H1 (cell line): ENCODE measurements at regions not wholly inside any gene's neighbourhood (a gene's known extent, or its start where the extent isn't known, plus 50 kb on each side); places are given as distances from the start of the nearest gene placed in this dataset.
A peak's percentile ranks its signal among the peaks of the same experiment; 100 is the strongest.

Experiments used
- CTCF ChIA-PET: fragments of 300-600 bp; sonication (Branson Sonifier 250); formaldehyde crosslinking; loops from one replicate; lab custom pipeline; 2021; ENCODE audit not compliant: partially characterized antibody; lab: Charles Lee
- POLR2A ChIA-PET: fragments of 300-600 bp; sonication (Branson Sonifier 250); formaldehyde crosslinking; loops from one replicate; lab custom pipeline; 2021; ENCODE audit warnings: inconsistent platforms; ENCODE audit not compliant: partially characterized antibody; lab: Charles Lee
- DNase-seq, 2 experiments: peaks; one replicate each; pipeline versions ENCODE4 v3.0.0 to v3.0.0-alpha.2; 2010 to 2022; ENCODE audit warnings: low spot score in 2 of 2, low read depth in 1 of 2, mixed read lengths in 1 of 2
- FAIRE-seq: peaks from 2 replicates; lab custom pipeline; 2011; peaks lifted over from hg19 to GRCh38; lab: Jason Lieb, UNC
- H2AFZ ChIP-seq: 2 replicates; pipeline ENCODE4 v1.8.1; 2012; ENCODE audit warnings: low read length, inconsistent platforms
- H2AK5ac ChIP-seq: 2 replicates; pipeline ENCODE4 v1.6.1; 2013; ENCODE audit warnings: low read depth, low read length
- H2BK120ac ChIP-seq: replicated peaks from 2 replicates; pipeline ENCODE3; 2013; ENCODE audit warnings: low read depth, low read length, inconsistent platforms
- H2BK12ac ChIP-seq: 2 replicates; pipeline ENCODE4 v1.6.1; 2013; ENCODE audit warnings: low read depth, low read length
- H2BK15ac ChIP-seq: 2 replicates; pipeline ENCODE4 v1.6.1; 2013; ENCODE audit warnings: low read length
- H2BK20ac ChIP-seq: 2 replicates; pipeline ENCODE4 v1.6.1; 2013; ENCODE audit warnings: low read length
- H2BK5ac ChIP-seq: 2 replicates; pipeline ENCODE4 v1.6.1; 2013; ENCODE audit warnings: low read depth, low read length
- H3K14ac ChIP-seq: 2 replicates; pipeline ENCODE4 v1.6.1; 2013; ENCODE audit warnings: inconsistent platforms; ENCODE audit not compliant: insufficient read length
- H3K18ac ChIP-seq: 2 replicates; pipeline ENCODE4 v1.6.1; 2013; ENCODE audit warnings: low read length; ENCODE audit errors: extremely low read depth
- H3K23ac ChIP-seq: 2 replicates; pipeline ENCODE4 v1.6.1; 2013; ENCODE audit warnings: inconsistent platforms; ENCODE audit not compliant: insufficient read length
- H3K23me2 ChIP-seq: 2 replicates; pipeline ENCODE4 v1.6.1; 2013; ENCODE audit warnings: low read depth, low read length
- H3K27ac ChIP-seq: 2 replicates; pipeline ENCODE4 v1.6.1; 2011; ENCODE audit warnings: low read depth, low read length, inconsistent platforms
- H3K27me3 ChIP-seq, 4 experiments: replicated peaks in 1 of 4; 1 replicate in 1 of 4; 2 replicates in 3 of 4; pipeline versions ENCODE4 v1.6.1 to v1.8.1; 2011 to 2013; ENCODE audit warnings: low read length in 3 of 4, mild to moderate bottlenecking in 3 of 4, inconsistent platforms in 2 of 4, mixed read lengths in 2 of 4, moderate library complexity in 1 of 4; ENCODE audit not compliant: control insufficient read depth in 3 of 4, insufficient read depth in 3 of 4; ENCODE audit errors: extremely low read depth in 1 of 4
- H3K36me3 ChIP-seq, 4 experiments: 2 replicates each; pipeline versions ENCODE4 v1.6.1 to v1.8.1; 2011 to 2013; ENCODE audit warnings: mild to moderate bottlenecking in 4 of 4, low read length in 3 of 4, moderate library complexity in 2 of 4, control low read depth in 1 of 4, inconsistent platforms in 1 of 4; ENCODE audit not compliant: insufficient read depth in 4 of 4, control insufficient read depth in 2 of 4
- H3K4ac ChIP-seq: replicated peaks from 2 replicates; pipeline ENCODE3; 2013; ENCODE audit warnings: low read length, low read depth, mixed read lengths, inconsistent platforms; ENCODE audit not compliant: insufficient read length
- H3K4me1 ChIP-seq, 4 experiments: replicated peaks in 1 of 4; 1 replicate in 1 of 4; 2 replicates in 3 of 4; pipeline versions ENCODE4 v1.6.1 to v1.8.1; 2011 to 2013; ENCODE audit warnings: low read length in 3 of 4, inconsistent platforms in 2 of 4, mixed read lengths in 1 of 4; ENCODE audit not compliant: insufficient read depth in 4 of 4, control insufficient read depth in 3 of 4
- H3K4me2 ChIP-seq, 2 experiments: 2 replicates each; pipeline versions ENCODE4 v1.6.1 to v1.8.1; 2011 to 2013; ENCODE audit warnings: low read depth in 2 of 2, low read length in 2 of 2, control low read depth in 1 of 2, inconsistent platforms in 1 of 2, mild to moderate bottlenecking in 1 of 2; ENCODE audit not compliant: insufficient read depth in 1 of 2
- H3K4me3 ChIP-seq, 4 experiments: fragments of 200-600, 300-600 bp in 1 of 4; sonication (generic), shearing (Covaris generic), sonication (Bioruptor Twin) in 1 of 4; 2 replicates each; pipeline versions ENCODE4 v1.5.1 to v1.8.1; 2011 to 2016; ENCODE audit warnings: low read length in 4 of 4, low read depth in 3 of 4, control low read depth in 2 of 4, inconsistent platforms in 2 of 4, mild to moderate bottlenecking in 2 of 4, mixed read lengths in 1 of 4, moderate library complexity in 1 of 4; ENCODE audit not compliant: insufficient read depth in 2 of 4; ENCODE audit errors: extremely low read depth in 1 of 4
- H3K56ac ChIP-seq: replicated peaks from 2 replicates; pipeline ENCODE3; 2013; ENCODE audit warnings: low read depth, mild to moderate bottlenecking, mixed read lengths, low read length, inconsistent platforms; ENCODE audit not compliant: insufficient read length
- H3K79me1 ChIP-seq: 2 replicates; pipeline ENCODE4 v1.6.1; 2013; ENCODE audit warnings: low read depth, low read length, control low read depth
- H3K79me2 ChIP-seq, 2 experiments: 2 replicates each; pipeline versions ENCODE4 v1.6.1 to v1.8.1; 2012 to 2013; ENCODE audit warnings: low read length in 2 of 2, mild to moderate bottlenecking in 2 of 2, inconsistent platforms in 1 of 2; ENCODE audit not compliant: insufficient read depth in 2 of 2, control insufficient read depth in 1 of 2
- H3K9ac ChIP-seq, 4 experiments: replicated peaks in 1 of 4; 1 replicate in 1 of 4; 2 replicates in 3 of 4; pipeline versions ENCODE4 v1.6.1 to v1.8.1; 2011 to 2013; ENCODE audit warnings: low read depth in 3 of 4, low read length in 3 of 4, control low read depth in 2 of 4, mild to moderate bottlenecking in 2 of 4, moderate library complexity in 2 of 4, inconsistent platforms in 1 of 4; ENCODE audit errors: extremely low read depth in 1 of 4
- H3K9me3 ChIP-seq, 2 experiments: 2 replicates each; pipeline versions ENCODE4 v1.6.1 to v1.8.1; 2012 to 2013; ENCODE audit warnings: mild to moderate bottlenecking in 2 of 2, moderate library complexity in 2 of 2, control low read depth in 1 of 2, inconsistent platforms in 1 of 2, low read depth in 1 of 2, low read length in 1 of 2, mixed read lengths in 1 of 2; ENCODE audit not compliant: insufficient read depth in 2 of 2
- H4K20me1 ChIP-seq, 2 experiments: replicated peaks in 1 of 2; 2 replicates each; pipeline versions ENCODE3 to v1.8.1; 2011 to 2013; ENCODE audit warnings: inconsistent platforms in 2 of 2, low read length in 2 of 2, mild to moderate bottlenecking in 1 of 2; ENCODE audit not compliant: insufficient read depth in 2 of 2, control insufficient read depth in 1 of 2
- H4K5ac ChIP-seq: 2 replicates; pipeline ENCODE4 v1.6.1; 2013; ENCODE audit warnings: low read length, low read depth, mixed read lengths, inconsistent platforms; ENCODE audit not compliant: insufficient read length
- H4K8ac ChIP-seq: 2 replicates; pipeline ENCODE4 v1.8.0; 2013; ENCODE audit warnings: mild to moderate bottlenecking, moderate library complexity, low read length, inconsistent platforms; ENCODE audit not compliant: insufficient read depth; ENCODE audit errors: extremely low read depth
- H4K91ac ChIP-seq: replicated peaks from 2 replicates; pipeline ENCODE3; 2013; ENCODE audit warnings: low read length, mixed read lengths, inconsistent platforms; ENCODE audit not compliant: insufficient read length
- CHD7 ChIP-seq: fragments of 300-600 bp; sonication (generic); IDR thresholded peaks from 2 replicates; pipeline ENCODE4 v1.7.1; 2012; ENCODE audit warnings: low read length, moderate library complexity, mild to moderate bottlenecking, inconsistent platforms; ENCODE audit not compliant: insufficient replicate concordance
- WGBS, 2 experiments: shearing (Covaris generic) in 1 of 2; methylation state at CpG; one replicate each; pipeline versions ENCODE4 v1.1.6 to v1.1.7; 2013 to 2015; ENCODE audit warnings: low lambda C conversion rate in 2 of 2, mixed read lengths in 2 of 2, inconsistent platforms in 1 of 2, low coverage in 1 of 2, missing lambda C conversion rate in 1 of 2; ENCODE audit not compliant: insufficient replicate concordance in 2 of 2, insufficient coverage in 1 of 2, insufficient read length in 1 of 2; ENCODE audit errors: extremely low coverage in 1 of 2, missing lambda C conversion rate in 1 of 2; 5-methylcytosine and 5-hydroxymethylcytosine counted together

- POLR2A ChIA-PET, result no interaction called here
- no peaks in the 10 kb centered on the region for H3K79me1 ChIP-seq
- H4K8ac ChIP-seq, result no peak overlapping the region
- no peak overlapping the region for H3K23ac ChIP-seq
- peaks cover 0 to 8% (median 4%) of the 10 kb centered on the region in 4 experiments; a peak in 4 of 7 replicates for H3K4me1 ChIP-seq
- H3K4ac ChIP-seq, result no peak overlapping the region
- H4K91ac ChIP-seq, result no peak overlapping the region
- H2AK5ac ChIP-seq, result no peak overlapping the region
- no peaks in the 10 kb centered on the region for H4K20me1 ChIP-seq
- H3K36me3 ChIP-seq, result no peaks in the 10 kb centered on the region
- H3K9me3 ChIP-seq, result no peaks in the 10 kb centered on the region
- H3K18ac ChIP-seq, result no peak overlapping the region
- WGBS, 2 experiments, result 86% methylated on average over 4 of the region's 4 CpGs; no CpG with 5 or more reads in 1 of the 2 experiments
- no peak overlapping the region for H2BK120ac ChIP-seq
- FAIRE-seq, result peak; percentile 45
- no peak overlapping the region for H3K4me3 ChIP-seq
- H3K14ac ChIP-seq, result no peak overlapping the region
- DNase-seq, result no peak
- no peak overlapping the region for H3K56ac ChIP-seq
- H3K9ac ChIP-seq, result no peak overlapping the region
- H4K5ac ChIP-seq, result no peak overlapping the region
- H2BK15ac ChIP-seq, result no peak overlapping the region
- no peak overlapping the region for H3K27ac ChIP-seq
- CTCF ChIA-PET, result no interaction called here
- no peaks in the 10 kb centered on the region for H3K27me3 ChIP-seq
- no peak overlapping the region for H2AFZ ChIP-seq
- H3K4me2 ChIP-seq, result no peak overlapping the region
- no peak overlapping the region for H2BK12ac ChIP-seq
- H2BK5ac ChIP-seq, result no peak overlapping the region
- no peaks in the 10 kb centered on the region; the same call in 1 of the 2 replicates for H3K23me2 ChIP-seq
- no peak overlapping the region for H2BK20ac ChIP-seq
- no peaks in the 10 kb centered on the region for H3K79me2 ChIP-seq
- TF ChIP-seq CHD7, result no peak
These were observed 232.4 kb downstream of the MEIS1 start for GRCh38 chr2:66667301-66667700.
